ENCODE measurements at regions not wholly inside any gene's neighbourhood (a gene's known extent, or its start where the extent isn't known, plus 50 kb on each side); places are given as distances from the start of the nearest gene placed in this dataset.

DNA sequence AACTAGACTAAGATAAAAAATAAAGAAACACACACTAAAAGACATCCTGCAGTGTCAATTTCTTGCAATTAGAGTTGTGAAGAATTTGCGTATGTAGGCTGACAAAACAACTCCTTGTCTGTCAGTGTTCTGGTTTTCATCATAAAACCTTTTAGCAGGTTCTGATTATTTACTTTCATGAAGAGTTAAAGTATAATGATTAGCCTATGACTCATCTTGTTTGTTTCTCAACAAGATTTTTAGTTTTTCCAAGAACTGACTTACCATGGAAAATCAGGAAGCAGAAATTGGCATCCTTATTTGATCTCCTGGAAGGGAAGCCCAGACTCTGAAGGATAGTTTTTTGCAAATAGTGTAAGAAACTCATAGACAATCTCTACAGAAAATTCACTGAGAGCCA lies 848.7 kb upstream of the PCDH9 start:
- TF ChIP-seq, protein P1, sequence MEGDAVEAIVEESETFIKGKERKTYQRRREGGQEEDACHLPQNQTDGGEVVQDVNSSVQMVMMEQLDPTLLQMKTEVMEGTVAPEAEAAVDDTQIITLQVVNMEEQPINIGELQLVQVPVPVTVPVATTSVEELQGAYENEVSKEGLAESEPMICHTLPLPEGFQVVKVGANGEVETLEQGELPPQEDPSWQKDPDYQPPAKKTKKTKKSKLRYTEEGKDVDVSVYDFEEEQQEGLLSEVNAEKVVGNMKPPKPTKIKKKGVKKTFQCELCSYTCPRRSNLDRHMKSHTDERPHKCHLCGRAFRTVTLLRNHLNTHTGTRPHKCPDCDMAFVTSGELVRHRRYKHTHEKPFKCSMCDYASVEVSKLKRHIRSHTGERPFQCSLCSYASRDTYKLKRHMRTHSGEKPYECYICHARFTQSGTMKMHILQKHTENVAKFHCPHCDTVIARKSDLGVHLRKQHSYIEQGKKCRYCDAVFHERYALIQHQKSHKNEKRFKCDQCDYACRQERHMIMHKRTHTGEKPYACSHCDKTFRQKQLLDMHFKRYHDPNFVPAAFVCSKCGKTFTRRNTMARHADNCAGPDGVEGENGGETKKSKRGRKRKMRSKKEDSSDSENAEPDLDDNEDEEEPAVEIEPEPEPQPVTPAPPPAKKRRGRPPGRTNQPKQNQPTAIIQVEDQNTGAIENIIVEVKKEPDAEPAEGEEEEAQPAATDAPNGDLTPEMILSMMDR (IDR thresholded peaks at IDR 0.05) = no peak
- 72 to 77% methylated on average over 1 of the region's 1 CpG for WGBS, 2 donors

DNA sequence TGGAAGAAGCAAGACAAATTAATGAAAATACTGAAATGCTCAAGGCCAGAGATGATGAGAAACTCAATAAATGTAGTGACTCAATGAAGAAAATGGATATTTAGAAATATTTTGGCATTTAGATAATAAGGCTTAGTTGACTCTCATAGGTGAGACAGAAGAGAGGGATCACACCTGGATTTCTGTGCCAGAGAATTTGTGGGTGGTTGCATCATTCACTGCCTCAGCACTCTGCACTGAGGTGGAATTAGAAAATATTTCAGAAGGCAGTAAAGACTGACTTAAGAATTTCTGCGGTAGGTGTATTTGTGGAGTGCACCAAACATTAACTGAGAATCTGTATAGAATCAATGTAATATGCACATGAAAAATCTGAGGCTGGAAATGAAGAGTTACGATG lies 848.3 kb upstream of the PCDH9 start:
- intact Hi-C loops (cut with DNase I) = no loop called here
- 85 to 89% methylated on average over 2 of the region's 2 CpGs for WGBS, 2 donors

More for the DNA sequence above, 848.7 kb upstream of the PCDH9 start:
- DNase-seq (no peak), ATAC-seq (no peak)
- no peaks in the 10 kb centered on the region for H3K9me3 ChIP-seq
- no peak overlapping the region for H3K4me3 ChIP-seq
- no peak overlapping the region for H3K27ac ChIP-seq
- no peaks in the 10 kb centered on the region for H3K27me3 ChIP-seq
- no peaks in the 10 kb centered on the region for H3K36me3 ChIP-seq
- H3K4me1 ChIP-seq = no peaks in the 10 kb centered on the region
- intact Hi-C loops (cut with DNase I) = no loop called here

DNA sequence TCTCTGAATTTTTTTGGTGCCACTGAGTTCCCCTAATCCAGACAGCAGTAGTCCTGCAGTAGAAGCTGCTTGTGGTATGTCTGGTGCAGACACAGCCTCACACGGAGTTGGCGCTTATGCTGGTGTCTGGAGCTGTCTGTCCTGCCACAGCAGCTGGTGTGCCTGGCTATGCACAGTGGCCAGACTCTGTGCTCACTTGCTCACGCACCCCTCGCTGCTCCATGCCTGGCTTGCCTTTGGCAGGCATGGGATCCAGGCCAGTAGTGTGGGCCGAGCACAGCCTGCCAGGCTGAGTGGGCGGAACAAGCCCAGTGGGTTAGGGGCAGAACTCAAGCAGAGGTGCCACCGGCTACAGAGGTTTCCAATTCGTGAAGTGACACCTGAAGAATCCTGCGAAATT lies 845.9 kb upstream of the PCDH9 start:
- ATAC-seq (no peak), DNase-seq (no peak)
- Histone ChIP-seq H3K36me3 (no peaks in the 10 kb centered on the region), H3K9me3 (no peaks in the 10 kb centered on the region), H3K4me3 (no peak overlapping the region), H3K27me3 (no peaks in the 10 kb centered on the region), H3K4me1 (no peaks in the 10 kb centered on the region), H3K27ac (no peak overlapping the region)
- TF ChIP-seq, protein P1 (IDR thresholded peaks at IDR 0.05) = no peak
- WGBS, 2 donors = 82 to 90% methylated on average over 9 of the region's 9 CpGs
- intact Hi-C loops (cut with DNase I) = no loop called here

More for the DNA sequence above, 848.3 kb upstream of the PCDH9 start:
- DNase-seq = no peak
- Histone ChIP-seq H3K9me3 (no peaks in the 10 kb centered on the region), H3K27ac (no peak overlapping the region), H3K36me3 (no peaks in the 10 kb centered on the region), H3K4me1 (no peaks in the 10 kb centered on the region), H3K27me3 (no peaks in the 10 kb centered on the region), H3K4me3 (no peak overlapping the region)
- no peak for ATAC-seq
- TF ChIP-seq, protein P1 (IDR thresholded peaks at IDR 0.05) = no peak

DNA sequence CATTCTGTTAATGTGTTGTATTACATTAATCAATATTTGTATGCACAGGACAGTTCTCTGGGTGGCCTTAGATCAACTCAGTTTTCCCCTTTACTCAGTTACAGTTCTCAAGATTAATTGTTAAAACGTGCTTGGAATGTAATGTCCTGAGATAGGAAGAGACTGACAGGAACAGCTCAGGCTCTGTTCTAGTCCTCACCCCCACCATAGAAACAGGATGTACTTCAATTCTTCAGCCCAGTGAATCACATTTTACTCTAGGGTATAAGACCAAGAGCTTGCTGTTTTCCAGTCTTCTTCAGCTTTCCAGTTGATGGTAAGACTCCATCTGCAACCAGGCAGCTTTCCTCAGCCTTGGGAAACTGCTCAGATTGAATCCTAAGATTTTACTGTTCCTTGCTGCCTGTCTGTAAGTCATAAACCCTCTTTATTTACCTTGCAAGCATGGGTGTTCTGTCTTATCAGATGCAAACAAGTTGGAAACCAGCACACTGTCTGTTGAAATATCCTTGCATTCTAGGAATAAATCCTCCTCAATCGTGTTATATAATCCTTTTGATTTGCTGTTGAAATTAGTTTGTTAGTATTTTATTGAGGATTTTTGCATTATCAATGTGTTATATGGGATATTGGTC lies 836.9 kb upstream of the PCDH9 start:
- intact Hi-C loops (cut with DNase I) = no loop called here
- ATAC-seq = no peak
- H3K4me1 ChIP-seq = no peaks in the 10 kb centered on the region
- H3K36me3 ChIP-seq = no peaks in the 10 kb centered on the region
- no peak overlapping the region for H3K4me3 ChIP-seq
- WGBS, 2 donors = 41% methylated on average over 2 of the region's 2 CpGs
- no peaks in the 10 kb centered on the region for H3K9me3 ChIP-seq
- no peak overlapping the region for H3K27ac ChIP-seq
- no peaks in the 10 kb centered on the region for H3K27me3 ChIP-seq
- TF ChIP-seq, protein P1 (IDR thresholded peaks at IDR 0.05) = no peak
- no peak for DNase-seq

Data from heart right ventricle (tissue), 16 donors.